ENCODE measurements at regions not wholly inside any gene's neighbourhood (a gene's known extent, or its start where the extent isn't known, plus 50 kb on each side); places are given as distances from the start of the nearest gene placed in this dataset.

- TF ChIP-seq CTCF (conservative IDR thresholded peaks at IDR 0.05; ENCODE audit: low read length), result no peak
- TF ChIP-seq EZH2phosphoT487 (IDR thresholded peaks at IDR 0.05; ENCODE audit: borderline replicate concordance), result no peak
These were observed 155.6 kb upstream of the HAAO start for GRCh38 chr2:42947809-42948600.

Data from Loucy (cell line).